Fibroblast of lung (primary cell): ENCODE measurements at regions not wholly inside any gene's neighbourhood (a gene's known extent, or its start where the extent isn't known, plus 50 kb on each side); places are given as distances from the start of the nearest gene placed in this dataset.

Experiments
- DNase-seq, 2 donors: peaks; one replicate each; pipeline versions ENCODE4 v3.0.0 to v3.0.0-alpha.2; 2010; ENCODE audit warnings: low read depth in 2 of 2
- H2AFZ ChIP-seq: 2 replicates; pipeline ENCODE4 v1.5.1; 2012; ENCODE audit warnings: low read length, control low read depth, inconsistent platforms
- H3K27ac ChIP-seq: 2 replicates; pipeline ENCODE4 v1.5.1; 2011; ENCODE audit warnings: low read length, control low read depth; ENCODE audit not compliant: insufficient read depth
- H3K27me3 ChIP-seq: 2 replicates; pipeline ENCODE4 v1.5.1; 2011; ENCODE audit warnings: mild to moderate bottlenecking, low read length; ENCODE audit not compliant: control insufficient read depth, insufficient read depth
- H3K36me3 ChIP-seq: 2 replicates; pipeline ENCODE4 v1.5.1; 2011; ENCODE audit warnings: low read length; ENCODE audit not compliant: control insufficient read depth, insufficient read depth
- H3K4me1 ChIP-seq: 2 replicates; pipeline ENCODE4 v1.5.1; 2011; ENCODE audit warnings: low read length; ENCODE audit not compliant: control insufficient read depth, insufficient read depth; ENCODE audit errors: extremely low read depth
- H3K4me2 ChIP-seq: 2 replicates; pipeline ENCODE4 v1.5.1; 2011; ENCODE audit warnings: low read length, control low read depth; ENCODE audit not compliant: insufficient read depth; ENCODE audit errors: extremely low read depth
- H3K4me3 ChIP-seq, 4 experiments: fragments of 200-600 bp in 1 of 4; sonication (generic) in 1 of 4; replicated peaks in 1 of 4; 2 replicates each; pipeline ENCODE4 v1.5.1; 2011 to 2016; ENCODE audit warnings: low read length in 4 of 4, low read depth in 3 of 4, mild to moderate bottlenecking in 3 of 4, control low read depth in 2 of 4, inconsistent platforms in 1 of 4, mixed read lengths in 1 of 4; ENCODE audit not compliant: insufficient read depth in 1 of 4; ENCODE audit errors: control extremely low read depth in 1 of 4
- H3K79me2 ChIP-seq: 2 replicates; pipeline ENCODE4 v1.5.1; 2012; ENCODE audit warnings: mild to moderate bottlenecking, low read length, inconsistent platforms; ENCODE audit not compliant: control insufficient read depth, insufficient read depth
- H3K9ac ChIP-seq: 2 replicates; pipeline ENCODE4 v1.5.1; 2011; ENCODE audit warnings: mild to moderate bottlenecking, low read length, control low read depth; ENCODE audit not compliant: insufficient read depth
- H3K9me3 ChIP-seq: 2 replicates; pipeline ENCODE4 v1.5.1; 2012; ENCODE audit warnings: low read depth, low read length; ENCODE audit not compliant: control insufficient read depth, insufficient read depth
- H4K20me1 ChIP-seq: 2 replicates; pipeline ENCODE4 v1.5.1; 2011; ENCODE audit warnings: low read length; ENCODE audit not compliant: control insufficient read depth, insufficient read depth; ENCODE audit errors: extremely low read depth
- EZH2 ChIP-seq: IDR thresholded peaks from 2 replicates; pipeline ENCODE4 v1.5.1; 2012; ENCODE audit warnings: low read length, control low read depth, mild to moderate bottlenecking; ENCODE audit errors: missing control alignments
- TF ChIP-seq, protein P1 (sequence below), 2 donors: IDR thresholded peaks in 1 of 2; conservative IDR thresholded peaks in 1 of 2; 1 replicate in 1 of 2; 2 replicates in 1 of 2; pipeline ENCODE4 v1.5.1; 2011 to 2012; ENCODE audit warnings: low read length in 2 of 2, control low read depth in 1 of 2, inconsistent platforms in 1 of 2, low read depth in 1 of 2, mild to moderate bottlenecking in 1 of 2

DNA sequence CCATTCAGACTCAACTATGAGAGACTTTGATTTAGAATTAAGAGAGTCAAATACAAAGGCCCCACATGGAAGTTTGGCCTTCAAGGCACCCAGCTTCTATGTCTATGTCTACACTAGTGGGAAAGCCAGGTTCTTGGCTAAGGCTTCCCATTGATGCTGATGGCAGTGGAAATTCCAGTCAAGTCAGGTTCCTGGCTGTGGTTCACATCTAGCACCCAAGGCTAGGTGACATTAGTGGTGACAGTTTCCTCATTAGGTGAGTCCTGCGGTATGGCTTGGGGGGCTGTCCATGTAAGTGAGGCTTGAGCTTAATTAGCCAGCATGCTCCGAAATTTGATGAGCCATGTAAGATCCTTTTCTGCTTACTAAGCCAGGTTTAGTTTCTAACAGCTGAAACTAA lies 460.9 kb downstream of the RMST start:
- TF ChIP-seq EZH2 = no peak
- TF ChIP-seq, protein P1, sequence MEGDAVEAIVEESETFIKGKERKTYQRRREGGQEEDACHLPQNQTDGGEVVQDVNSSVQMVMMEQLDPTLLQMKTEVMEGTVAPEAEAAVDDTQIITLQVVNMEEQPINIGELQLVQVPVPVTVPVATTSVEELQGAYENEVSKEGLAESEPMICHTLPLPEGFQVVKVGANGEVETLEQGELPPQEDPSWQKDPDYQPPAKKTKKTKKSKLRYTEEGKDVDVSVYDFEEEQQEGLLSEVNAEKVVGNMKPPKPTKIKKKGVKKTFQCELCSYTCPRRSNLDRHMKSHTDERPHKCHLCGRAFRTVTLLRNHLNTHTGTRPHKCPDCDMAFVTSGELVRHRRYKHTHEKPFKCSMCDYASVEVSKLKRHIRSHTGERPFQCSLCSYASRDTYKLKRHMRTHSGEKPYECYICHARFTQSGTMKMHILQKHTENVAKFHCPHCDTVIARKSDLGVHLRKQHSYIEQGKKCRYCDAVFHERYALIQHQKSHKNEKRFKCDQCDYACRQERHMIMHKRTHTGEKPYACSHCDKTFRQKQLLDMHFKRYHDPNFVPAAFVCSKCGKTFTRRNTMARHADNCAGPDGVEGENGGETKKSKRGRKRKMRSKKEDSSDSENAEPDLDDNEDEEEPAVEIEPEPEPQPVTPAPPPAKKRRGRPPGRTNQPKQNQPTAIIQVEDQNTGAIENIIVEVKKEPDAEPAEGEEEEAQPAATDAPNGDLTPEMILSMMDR (conservative IDR thresholded peaks at IDR 0.05 in 1 of 2, IDR thresholded peaks at IDR 0.05 in 1 of 2; ENCODE audit: low read depth in 1 of 2, low read length in 2 of 2) = no peak
- Histone ChIP-seq H3K9ac (no peak overlapping the region), H3K9me3 (no peaks in the 10 kb centered on the region), H4K20me1 (no peaks in the 10 kb centered on the region), H3K36me3 (no peaks in the 10 kb centered on the region), H3K79me2 (no peaks in the 10 kb centered on the region), H3K4me3 (no peak overlapping the region), H3K27ac (no peak overlapping the region), H3K4me1 (no peaks in the 10 kb centered on the region), H3K27me3 (no peaks in the 10 kb centered on the region), H2AFZ (no peak overlapping the region), H3K4me2 (no peak overlapping the region)
- no peak for DNase-seq

DNA sequence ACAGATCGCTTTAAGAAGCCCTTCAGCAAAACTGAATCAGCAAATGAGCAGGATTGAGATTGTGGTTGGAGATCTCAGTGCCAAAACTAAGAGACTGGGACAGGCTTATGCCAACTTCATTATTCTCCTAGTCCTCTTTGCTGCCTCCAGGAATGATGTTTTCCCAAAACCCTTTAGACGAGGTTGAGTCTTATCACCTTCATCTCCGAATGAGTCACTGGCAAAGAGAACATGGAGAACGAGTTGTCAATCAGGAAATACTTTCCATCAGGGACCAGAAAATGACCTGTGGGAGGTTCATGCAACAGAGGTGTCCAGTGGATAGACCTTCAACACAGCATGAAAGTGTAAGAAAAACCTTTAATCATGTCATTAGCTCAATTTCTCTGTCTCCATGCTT lies 461.5 kb downstream of the RMST start:
- Histone ChIP-seq H3K36me3 (no peaks in the 10 kb centered on the region), H3K4me3 (no peak overlapping the region), H3K27me3 (no peaks in the 10 kb centered on the region), H3K79me2 (no peaks in the 10 kb centered on the region), H4K20me1 (no peaks in the 10 kb centered on the region), H3K9me3 (no peaks in the 10 kb centered on the region), H3K9ac (no peak overlapping the region), H2AFZ (no peak overlapping the region), H3K27ac (no peak overlapping the region), H3K4me1 (no peaks in the 10 kb centered on the region), H3K4me2 (no peak overlapping the region)
- DNase-seq = peak in 1 of 2 donors; percentile 4
- TF ChIP-seq, protein P1 (conservative IDR thresholded peaks at IDR 0.05 in 1 of 2, IDR thresholded peaks at IDR 0.05 in 1 of 2; ENCODE audit: low read depth in 1 of 2, low read length in 2 of 2) = no peak
- no peak for TF ChIP-seq EZH2

DNA sequence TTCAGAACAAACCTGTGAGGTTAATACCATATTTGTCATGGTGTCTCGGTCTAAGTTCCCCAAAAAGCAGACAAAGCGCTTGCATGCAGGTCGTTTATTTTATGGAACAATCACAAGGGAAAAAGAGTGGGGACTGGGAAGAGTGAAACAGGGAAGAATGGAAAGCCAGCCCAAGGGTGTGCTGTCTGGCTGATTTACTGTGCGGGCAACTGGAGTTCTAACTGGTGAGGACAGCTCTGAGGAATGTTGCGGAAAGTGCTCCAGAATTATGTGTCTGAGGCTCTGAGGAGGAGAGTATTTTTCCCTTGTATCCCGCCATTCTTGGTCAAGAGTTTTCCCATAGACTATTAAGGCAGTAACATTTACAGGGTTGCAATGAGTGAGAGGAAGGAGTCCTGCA lies 465.4 kb downstream of the RMST start:
- no peaks in the 10 kb centered on the region for H3K27me3 ChIP-seq
- no peak overlapping the region for H3K27ac ChIP-seq
- no peaks in the 10 kb centered on the region for H4K20me1 ChIP-seq
- no peaks in the 10 kb centered on the region for H3K9me3 ChIP-seq
- no peaks in the 10 kb centered on the region for H3K79me2 ChIP-seq
- H3K4me3 ChIP-seq = no peak overlapping the region
- H3K36me3 ChIP-seq = no peaks in the 10 kb centered on the region
- H2AFZ ChIP-seq = no peak overlapping the region
- H3K9ac ChIP-seq = no peak overlapping the region
- no peaks in the 10 kb centered on the region for H3K4me1 ChIP-seq
- no peak for TF ChIP-seq EZH2
- TF ChIP-seq, protein P1 (conservative IDR thresholded peaks at IDR 0.05 in 1 of 2, IDR thresholded peaks at IDR 0.05 in 1 of 2; ENCODE audit: low read depth in 1 of 2, low read length in 2 of 2) = no peak
- DNase-seq = no peak
- no peak overlapping the region for H3K4me2 ChIP-seq
